H1 (cell line): ENCODE measurements at regions not wholly inside any gene's neighbourhood (a gene's known extent, or its start where the extent isn't known, plus 50 kb on each side); places are given as distances from the start of the nearest gene placed in this dataset.

ENCODE experiments used
- CTCF ChIA-PET: fragments of 300-600 bp; sonication (Branson Sonifier 250); formaldehyde crosslinking; loops from one replicate; lab custom pipeline; 2021; ENCODE audit not compliant: partially characterized antibody; lab: Charles Lee
- POLR2A ChIA-PET: fragments of 300-600 bp; sonication (Branson Sonifier 250); formaldehyde crosslinking; loops from one replicate; lab custom pipeline; 2021; ENCODE audit warnings: inconsistent platforms; ENCODE audit not compliant: partially characterized antibody; lab: Charles Lee
- DNase-seq, 2 experiments: peaks; one replicate each; pipeline versions ENCODE4 v3.0.0 to v3.0.0-alpha.2; 2010 to 2022; ENCODE audit warnings: low spot score in 2 of 2, low read depth in 1 of 2, mixed read lengths in 1 of 2
- FAIRE-seq: peaks from 2 replicates; lab custom pipeline; 2011; peaks lifted over from hg19 to GRCh38; lab: Jason Lieb, UNC
- H2AFZ ChIP-seq: 2 replicates; pipeline ENCODE4 v1.8.1; 2012; ENCODE audit warnings: low read length, inconsistent platforms
- H2AK5ac ChIP-seq: 2 replicates; pipeline ENCODE4 v1.6.1; 2013; ENCODE audit warnings: low read depth, low read length
- H2BK120ac ChIP-seq: replicated peaks from 2 replicates; pipeline ENCODE3; 2013; ENCODE audit warnings: low read depth, low read length, inconsistent platforms
- H2BK12ac ChIP-seq: 2 replicates; pipeline ENCODE4 v1.6.1; 2013; ENCODE audit warnings: low read depth, low read length
- H2BK15ac ChIP-seq: 2 replicates; pipeline ENCODE4 v1.6.1; 2013; ENCODE audit warnings: low read length
- H2BK20ac ChIP-seq: 2 replicates; pipeline ENCODE4 v1.6.1; 2013; ENCODE audit warnings: low read length
- H2BK5ac ChIP-seq: 2 replicates; pipeline ENCODE4 v1.6.1; 2013; ENCODE audit warnings: low read depth, low read length
- H3K14ac ChIP-seq: 2 replicates; pipeline ENCODE4 v1.6.1; 2013; ENCODE audit warnings: inconsistent platforms; ENCODE audit not compliant: insufficient read length
- H3K18ac ChIP-seq: 2 replicates; pipeline ENCODE4 v1.6.1; 2013; ENCODE audit warnings: low read length; ENCODE audit errors: extremely low read depth
- H3K23ac ChIP-seq: 2 replicates; pipeline ENCODE4 v1.6.1; 2013; ENCODE audit warnings: inconsistent platforms; ENCODE audit not compliant: insufficient read length
- H3K23me2 ChIP-seq: 2 replicates; pipeline ENCODE4 v1.6.1; 2013; ENCODE audit warnings: low read depth, low read length
- H3K27ac ChIP-seq: 2 replicates; pipeline ENCODE4 v1.6.1; 2011; ENCODE audit warnings: low read depth, low read length, inconsistent platforms
- H3K27me3 ChIP-seq, 4 experiments: replicated peaks in 1 of 4; 1 replicate in 1 of 4; 2 replicates in 3 of 4; pipeline versions ENCODE4 v1.6.1 to v1.8.1; 2011 to 2013; ENCODE audit warnings: low read length in 3 of 4, mild to moderate bottlenecking in 3 of 4, inconsistent platforms in 2 of 4, mixed read lengths in 2 of 4, moderate library complexity in 1 of 4; ENCODE audit not compliant: control insufficient read depth in 3 of 4, insufficient read depth in 3 of 4; ENCODE audit errors: extremely low read depth in 1 of 4
- H3K36me3 ChIP-seq, 4 experiments: 2 replicates each; pipeline versions ENCODE4 v1.6.1 to v1.8.1; 2011 to 2013; ENCODE audit warnings: mild to moderate bottlenecking in 4 of 4, low read length in 3 of 4, moderate library complexity in 2 of 4, control low read depth in 1 of 4, inconsistent platforms in 1 of 4; ENCODE audit not compliant: insufficient read depth in 4 of 4, control insufficient read depth in 2 of 4
- H3K4ac ChIP-seq: replicated peaks from 2 replicates; pipeline ENCODE3; 2013; ENCODE audit warnings: low read length, low read depth, mixed read lengths, inconsistent platforms; ENCODE audit not compliant: insufficient read length
- H3K4me1 ChIP-seq, 4 experiments: replicated peaks in 1 of 4; 1 replicate in 1 of 4; 2 replicates in 3 of 4; pipeline versions ENCODE4 v1.6.1 to v1.8.1; 2011 to 2013; ENCODE audit warnings: low read length in 3 of 4, inconsistent platforms in 2 of 4, mixed read lengths in 1 of 4; ENCODE audit not compliant: insufficient read depth in 4 of 4, control insufficient read depth in 3 of 4
- H3K4me2 ChIP-seq, 2 experiments: 2 replicates each; pipeline versions ENCODE4 v1.6.1 to v1.8.1; 2011 to 2013; ENCODE audit warnings: low read depth in 2 of 2, low read length in 2 of 2, control low read depth in 1 of 2, inconsistent platforms in 1 of 2, mild to moderate bottlenecking in 1 of 2; ENCODE audit not compliant: insufficient read depth in 1 of 2
- H3K4me3 ChIP-seq, 4 experiments: fragments of 200-600, 300-600 bp in 1 of 4; sonication (generic), shearing (Covaris generic), sonication (Bioruptor Twin) in 1 of 4; 2 replicates each; pipeline versions ENCODE4 v1.5.1 to v1.8.1; 2011 to 2016; ENCODE audit warnings: low read length in 4 of 4, low read depth in 3 of 4, control low read depth in 2 of 4, inconsistent platforms in 2 of 4, mild to moderate bottlenecking in 2 of 4, mixed read lengths in 1 of 4, moderate library complexity in 1 of 4; ENCODE audit not compliant: insufficient read depth in 2 of 4; ENCODE audit errors: extremely low read depth in 1 of 4
- H3K56ac ChIP-seq: replicated peaks from 2 replicates; pipeline ENCODE3; 2013; ENCODE audit warnings: low read depth, mild to moderate bottlenecking, mixed read lengths, low read length, inconsistent platforms; ENCODE audit not compliant: insufficient read length
- H3K79me1 ChIP-seq: 2 replicates; pipeline ENCODE4 v1.6.1; 2013; ENCODE audit warnings: low read depth, low read length, control low read depth
- H3K79me2 ChIP-seq, 2 experiments: 2 replicates each; pipeline versions ENCODE4 v1.6.1 to v1.8.1; 2012 to 2013; ENCODE audit warnings: low read length in 2 of 2, mild to moderate bottlenecking in 2 of 2, inconsistent platforms in 1 of 2; ENCODE audit not compliant: insufficient read depth in 2 of 2, control insufficient read depth in 1 of 2
- H3K9ac ChIP-seq, 4 experiments: replicated peaks in 1 of 4; 1 replicate in 1 of 4; 2 replicates in 3 of 4; pipeline versions ENCODE4 v1.6.1 to v1.8.1; 2011 to 2013; ENCODE audit warnings: low read depth in 3 of 4, low read length in 3 of 4, control low read depth in 2 of 4, mild to moderate bottlenecking in 2 of 4, moderate library complexity in 2 of 4, inconsistent platforms in 1 of 4; ENCODE audit errors: extremely low read depth in 1 of 4
- H3K9me3 ChIP-seq, 2 experiments: 2 replicates each; pipeline versions ENCODE4 v1.6.1 to v1.8.1; 2012 to 2013; ENCODE audit warnings: mild to moderate bottlenecking in 2 of 2, moderate library complexity in 2 of 2, control low read depth in 1 of 2, inconsistent platforms in 1 of 2, low read depth in 1 of 2, low read length in 1 of 2, mixed read lengths in 1 of 2; ENCODE audit not compliant: insufficient read depth in 2 of 2
- H4K20me1 ChIP-seq, 2 experiments: replicated peaks in 1 of 2; 2 replicates each; pipeline versions ENCODE3 to v1.8.1; 2011 to 2013; ENCODE audit warnings: inconsistent platforms in 2 of 2, low read length in 2 of 2, mild to moderate bottlenecking in 1 of 2; ENCODE audit not compliant: insufficient read depth in 2 of 2, control insufficient read depth in 1 of 2
- H4K5ac ChIP-seq: 2 replicates; pipeline ENCODE4 v1.6.1; 2013; ENCODE audit warnings: low read length, low read depth, mixed read lengths, inconsistent platforms; ENCODE audit not compliant: insufficient read length
- H4K8ac ChIP-seq: 2 replicates; pipeline ENCODE4 v1.8.0; 2013; ENCODE audit warnings: mild to moderate bottlenecking, moderate library complexity, low read length, inconsistent platforms; ENCODE audit not compliant: insufficient read depth; ENCODE audit errors: extremely low read depth
- H4K91ac ChIP-seq: replicated peaks from 2 replicates; pipeline ENCODE3; 2013; ENCODE audit warnings: low read length, mixed read lengths, inconsistent platforms; ENCODE audit not compliant: insufficient read length
- CHD2 ChIP-seq: IDR thresholded peaks from 2 replicates; pipeline ENCODE4 v1.6.1; 2012; ENCODE audit warnings: low read length, improper control_type of control experiment
- CREB1 ChIP-seq: IDR thresholded peaks from 2 replicates; pipeline ENCODE4 v1.6.1; 2012; ENCODE audit warnings: inconsistent platforms
- HDAC2 ChIP-seq, 2 experiments: fragments of 300-600 bp in 1 of 2; sonication (generic) in 1 of 2; IDR thresholded peaks; 2 replicates each; pipeline ENCODE4 v1.6.1; 2011 to 2012; ENCODE audit warnings: low read depth in 2 of 2, low read length in 2 of 2, mild to moderate bottlenecking in 2 of 2, moderate library complexity in 2 of 2, borderline replicate concordance in 1 of 2, inconsistent platforms in 1 of 2
- KDM1A ChIP-seq: fragments of 200-600, 300-600 bp; sonication (generic); IDR thresholded peaks from 2 replicates; pipeline ENCODE4 v1.7.1; 2016; ENCODE audit warnings: mild to moderate bottlenecking, low read length, borderline replicate concordance
- MAX ChIP-seq: IDR thresholded peaks from 2 replicates; pipeline ENCODE4 v1.6.1; 2012; ENCODE audit warnings: inconsistent platforms
- NRF1 ChIP-seq: IDR thresholded peaks from 2 replicates; pipeline ENCODE4 v1.6.1; 2011; ENCODE audit warnings: mild to moderate bottlenecking, low read depth, low read length, improper control_type of control experiment
- POLR2A ChIP-seq, 2 experiments: IDR thresholded peaks; 1 replicate in 1 of 2; 2 replicates in 1 of 2; pipeline ENCODE4 v1.6.1; 2011; ENCODE audit warnings: low read depth in 2 of 2, low read length in 2 of 2, mild to moderate bottlenecking in 2 of 2; ENCODE audit errors: control extremely low read depth in 1 of 2
- POLR2AphosphoS5 ChIP-seq: IDR thresholded peaks from 2 replicates; pipeline ENCODE4 v1.6.1; 2011; ENCODE audit warnings: low read depth, low read length
- RBBP5 ChIP-seq: IDR thresholded peaks from 2 replicates; pipeline ENCODE4 v1.7.1; 2012; ENCODE audit warnings: low read depth, mild to moderate bottlenecking, inconsistent platforms, low read length, moderate library complexity, borderline replicate concordance
- TEAD4 ChIP-seq: IDR thresholded peaks from 2 replicates; pipeline ENCODE4 v1.6.1; 2012; ENCODE audit warnings: low read depth, low read length, inconsistent platforms, mixed read lengths
- ZNF274 ChIP-seq: IDR thresholded peaks from 2 replicates; pipeline ENCODE4 v1.7.0; 2012; ENCODE audit warnings: low read length, borderline replicate concordance; ENCODE audit errors: extremely low read depth
- WGBS, 2 experiments: shearing (Covaris generic) in 1 of 2; methylation state at CpG; one replicate each; pipeline versions ENCODE4 v1.1.6 to v1.1.7; 2013 to 2015; ENCODE audit warnings: low lambda C conversion rate in 2 of 2, mixed read lengths in 2 of 2, inconsistent platforms in 1 of 2, low coverage in 1 of 2, missing lambda C conversion rate in 1 of 2; ENCODE audit not compliant: insufficient replicate concordance in 2 of 2, insufficient coverage in 1 of 2, insufficient read length in 1 of 2; ENCODE audit errors: extremely low coverage in 1 of 2, missing lambda C conversion rate in 1 of 2; 5-methylcytosine and 5-hydroxymethylcytosine counted together
- TF ChIP-seq, protein P1 (sequence below): IDR thresholded peaks from 2 replicates; pipeline ENCODE4 v1.6.1; 2011; ENCODE audit warnings: low read depth, mild to moderate bottlenecking, low read length; ENCODE audit not compliant: insufficient read depth

DNA sequence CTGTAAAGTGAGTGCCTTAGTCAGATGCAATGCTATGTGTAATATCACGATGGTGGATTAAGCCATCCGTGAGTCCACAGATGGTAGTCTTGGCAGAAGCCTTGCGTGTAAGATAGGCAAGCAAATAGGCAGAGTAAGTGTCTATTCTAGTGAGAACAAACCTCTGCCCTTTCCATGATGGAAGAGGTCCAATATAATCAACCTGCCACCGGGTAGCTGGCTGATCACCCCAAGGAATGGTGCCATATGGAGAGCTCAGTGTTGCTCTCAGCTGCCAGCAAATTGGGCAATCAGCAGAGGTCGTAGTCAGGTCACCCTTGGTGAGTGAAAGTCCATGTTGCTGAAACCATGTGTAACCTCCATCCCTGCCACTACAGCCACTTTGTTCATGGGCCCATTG, 371.2 kb upstream of the LRFN5 start:
- H4K5ac ChIP-seq = no peak overlapping the region
- H4K8ac ChIP-seq = no peak overlapping the region
- FAIRE-seq (no peak), DNase-seq (no peak)
- H3K18ac ChIP-seq = no peak overlapping the region
- no peak overlapping the region for H2BK12ac ChIP-seq
- ChIA-PET POLR2A (no interaction called here), CTCF (no interaction called here)
- no peak overlapping the region for H3K56ac ChIP-seq
- H3K79me2 ChIP-seq = no peaks in the 10 kb centered on the region
- peaks cover 0 to 1% (median 0%) of the 10 kb centered on the region in 4 experiments; a peak in 1 of 7 replicates for H3K27me3 ChIP-seq
- H4K20me1 ChIP-seq = no peaks in the 10 kb centered on the region
- no peak overlapping the region for H4K91ac ChIP-seq
- H2AK5ac ChIP-seq = no peak overlapping the region
- H2BK20ac ChIP-seq = no peak overlapping the region
- no peak overlapping the region for H3K9ac ChIP-seq
- no peaks in the 10 kb centered on the region for H3K79me1 ChIP-seq
- H3K27ac ChIP-seq = no peak overlapping the region
- no peak overlapping the region for H2BK15ac ChIP-seq
- no peak overlapping the region for H3K4me3 ChIP-seq
- 79% methylated on average over 5 of the region's 5 CpGs; no CpG with 5 or more reads in 1 of the 2 experiments for WGBS, 2 experiments
- TF ChIP-seq HDAC2 (IDR thresholded peaks at IDR 0.05; ENCODE audit: borderline replicate concordance in 1 of 2, low read depth in 2 of 2, low read length in 2 of 2) (no peak), ZNF274 (no peak), CREB1 (no peak), MAX (no peak), TEAD4 (no peak), RBBP5 (no peak), POLR2AphosphoS5 (no peak), CHD2 (no peak), NRF1 (no peak), POLR2A (IDR thresholded peaks at IDR 0.05; ENCODE audit: control extremely low read depth in 1 of 2, low read depth in 2 of 2, low read length in 2 of 2) (no peak), KDM1A (no peak)
- TF ChIP-seq, protein P1, sequence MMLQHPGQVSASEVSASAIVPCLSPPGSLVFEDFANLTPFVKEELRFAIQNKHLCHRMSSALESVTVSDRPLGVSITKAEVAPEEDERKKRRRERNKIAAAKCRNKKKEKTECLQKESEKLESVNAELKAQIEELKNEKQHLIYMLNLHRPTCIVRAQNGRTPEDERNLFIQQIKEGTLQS = no peak
- H3K9me3 ChIP-seq = no peaks in the 10 kb centered on the region
- H3K23me2 ChIP-seq = no peaks in the 10 kb centered on the region
- no peak overlapping the region for H2BK120ac ChIP-seq
- H3K4ac ChIP-seq = no peak overlapping the region
- H3K4me1 ChIP-seq = no peaks in the 10 kb centered on the region
- H2AFZ ChIP-seq = no peak overlapping the region
- no peak overlapping the region for H3K4me2 ChIP-seq
- H3K36me3 ChIP-seq = no peaks in the 10 kb centered on the region
- no peak overlapping the region for H3K23ac ChIP-seq
- no peak overlapping the region for H2BK5ac ChIP-seq
- no peak overlapping the region for H3K14ac ChIP-seq
